IMR-90 (cell line): ENCODE measurements at regions not wholly inside any gene's neighbourhood (a gene's known extent, or its start where the extent isn't known, plus 50 kb on each side); places are given as distances from the start of the nearest gene placed in this dataset.

Source experiments
- CEBPB ChIP-seq: IDR thresholded peaks from 2 replicates; pipeline ENCODE4 v1.6.1; 2012; ENCODE audit warnings: low read depth, low read length, improper control_type of control experiment
- CTCF ChIP-seq: conservative IDR thresholded peaks from 2 replicates; pipeline ENCODE4 v1.5.1; 2012; ENCODE audit warnings: mild to moderate bottlenecking, low read depth, low read length, improper control_type of control experiment
- MXI1 ChIP-seq: IDR thresholded peaks from 2 replicates; pipeline ENCODE4 v1.6.1; 2012; ENCODE audit warnings: low read depth, mild to moderate bottlenecking, low read length, moderate library complexity, borderline replicate concordance
- POLR2A ChIP-seq: IDR thresholded peaks from 2 replicates; pipeline ENCODE4 v1.6.1; 2012; ENCODE audit warnings: mild to moderate bottlenecking, low read depth, low read length
- RAD21 ChIP-seq: IDR thresholded peaks from 2 replicates; pipeline ENCODE4 v1.6.1; 2012; ENCODE audit warnings: low read length, improper control_type of control experiment
- RCOR1 ChIP-seq: IDR thresholded peaks from 2 replicates; pipeline ENCODE4 v1.6.1; 2012; ENCODE audit warnings: mild to moderate bottlenecking, low read length, improper control_type of control experiment; ENCODE audit not compliant: insufficient replicate concordance
- SMC3 ChIP-seq: fragments of 150-350 bp; IDR thresholded peaks from 2 replicates; pipeline ENCODE4 v1.6.1; 2016; ENCODE audit warnings: low read depth, mild to moderate bottlenecking, antibody characterized with exemption, low read length, moderate library complexity
- USF2 ChIP-seq: fragments of 150-350 bp; IDR thresholded peaks from 2 replicates; pipeline ENCODE4 v1.6.1; 2017; ENCODE audit warnings: mild to moderate bottlenecking, antibody characterized with exemption, low read length, low read depth

- peak; percentile 35; the same call in 1 of the 2 replicates for TF ChIP-seq SMC3
- TF ChIP-seq CTCF, result peak; percentile 57
- TF ChIP-seq MXI1, result no peak
- TF ChIP-seq POLR2A, result no peak
- no peak for TF ChIP-seq USF2
- no peak for TF ChIP-seq RCOR1
- TF ChIP-seq CEBPB, result no peak
- peak; percentile 52 for TF ChIP-seq RAD21
These were observed 485.6 kb downstream of the ZSWIM6 start for GRCh38 chr5:61817472-61818326.
